RKO (cell line): ENCODE measurements at regions not wholly inside any gene's neighbourhood (a gene's known extent, or its start where the extent isn't known, plus 50 kb on each side); places are given as distances from the start of the nearest gene placed in this dataset.

Source experiments
- DNase-seq: peaks from one replicate; pipeline ENCODE4 v3.0.0-alpha.2; 2016; ENCODE audit warnings: low spot score

- DNase-seq, result no peak
These were observed 316.7 kb upstream of the TBL1XR1 start for GRCh38 chr3:177513815-177514610.

- no peak for DNase-seq
These were observed 317.6 kb upstream of the TBL1XR1 start for GRCh38 chr3:177514611-177515499.

GRCh38 chr3:177515786-177516157, 318.5 kb upstream of the TBL1XR1 start:
- DNase-seq, result no peak

- no peak for DNase-seq
These were observed 319.1 kb upstream of the TBL1XR1 start for GRCh38 chr3:177516158-177517011.

- DNase-seq, result no peak
These were observed 320.6 kb upstream of the TBL1XR1 start for GRCh38 chr3:177517906-177518305.

- no peak for DNase-seq
These were observed 322.3 kb upstream of the TBL1XR1 start for GRCh38 chr3:177519588-177519987.

GRCh38 chr3:177521305-177521704, 324.0 kb upstream of the TBL1XR1 start:
- DNase-seq, result no peak

DNA sequence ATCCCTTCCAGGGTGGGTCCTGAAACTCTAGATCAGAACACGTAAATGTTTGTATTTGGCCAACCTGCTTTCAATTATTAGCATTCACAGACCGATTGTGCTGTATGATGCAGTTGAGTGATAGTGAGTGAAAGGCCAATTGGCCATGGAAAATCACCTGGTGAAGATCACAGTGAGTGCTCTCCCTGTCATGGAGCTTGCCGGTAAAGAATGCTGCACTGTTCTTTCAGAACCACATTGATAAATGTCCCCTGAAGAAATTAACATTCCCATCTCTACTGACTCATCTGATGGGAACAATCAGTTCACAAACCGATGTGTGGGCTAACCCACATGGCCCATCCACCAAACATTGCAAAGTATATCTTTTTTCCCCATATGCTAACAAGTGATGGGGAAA, 324.8 kb upstream of the TBL1XR1 start:
- DNase-seq, result no peak

DNA sequence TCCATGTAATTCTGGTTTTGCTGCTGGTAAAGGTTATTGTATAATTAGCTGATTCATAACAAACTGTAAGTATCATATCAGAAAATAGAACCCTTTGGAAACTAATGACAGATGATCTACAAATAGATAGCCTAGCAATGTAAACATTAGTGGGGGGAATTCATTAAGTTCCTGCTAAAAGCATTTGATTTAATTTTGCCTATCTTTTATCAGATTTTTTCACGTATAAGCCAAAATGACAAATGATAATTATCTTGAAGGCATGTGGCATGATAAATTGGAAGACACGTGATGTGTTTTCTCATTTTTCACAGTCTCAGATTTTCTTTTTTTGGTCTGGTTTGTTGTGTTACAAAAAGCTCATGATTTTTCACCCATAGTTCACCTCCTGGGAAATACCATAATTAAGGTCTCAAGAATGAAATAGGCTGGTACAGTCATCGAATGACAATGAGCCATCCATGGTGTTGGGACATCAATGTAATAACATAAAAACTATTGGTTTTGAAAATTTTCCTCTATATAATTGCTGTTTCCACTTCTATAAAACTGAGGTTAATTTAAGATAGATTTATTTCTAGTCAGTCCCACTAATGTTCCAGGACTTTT, 325.9 kb upstream of the TBL1XR1 start:
- DNase-seq, result no peak

- DNase-seq, result no peak
These were observed 326.7 kb upstream of the TBL1XR1 start for GRCh38 chr3:177523872-177524438.

DNA sequence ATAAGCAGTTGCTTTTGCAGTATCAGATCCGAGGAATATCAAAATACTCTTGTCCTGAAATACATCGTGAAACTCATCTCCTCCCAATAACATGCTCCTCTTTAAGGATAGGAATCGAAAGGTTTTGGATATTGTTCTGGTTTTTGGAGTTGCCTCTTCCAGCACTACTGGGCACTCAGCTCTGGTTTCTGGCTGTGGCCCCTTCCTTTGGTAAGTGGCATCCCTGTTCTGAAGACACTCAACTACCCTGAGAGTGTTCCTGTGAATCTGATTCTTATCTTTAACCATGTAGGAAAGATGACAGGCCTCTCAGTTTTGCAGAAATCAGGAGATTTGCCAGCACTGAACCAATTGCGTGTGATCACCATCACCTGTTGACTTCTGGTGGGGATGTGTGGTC, 327.5 kb upstream of the TBL1XR1 start:
- DNase-seq, result no peak

DNA sequence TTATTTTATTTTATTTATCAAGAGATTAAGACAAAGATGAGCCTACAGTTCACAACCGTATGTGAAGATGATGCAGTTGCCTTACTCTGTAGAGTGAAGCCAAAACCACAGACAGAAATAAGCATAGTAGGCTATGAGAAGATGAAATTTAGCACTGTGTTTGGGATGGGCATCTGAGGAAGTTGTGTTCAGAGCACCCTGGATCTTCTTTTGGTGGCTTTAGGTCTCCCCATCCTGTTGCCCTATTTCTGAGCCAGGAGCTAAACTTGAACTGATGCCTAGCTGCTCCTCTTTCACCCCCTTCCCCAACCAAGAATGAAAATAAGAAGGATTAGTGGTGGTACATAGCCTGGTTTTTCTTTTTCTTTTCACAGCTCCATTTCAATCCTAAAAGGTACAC, 328.1 kb upstream of the TBL1XR1 start:
- DNase-seq, result no peak

DNA sequence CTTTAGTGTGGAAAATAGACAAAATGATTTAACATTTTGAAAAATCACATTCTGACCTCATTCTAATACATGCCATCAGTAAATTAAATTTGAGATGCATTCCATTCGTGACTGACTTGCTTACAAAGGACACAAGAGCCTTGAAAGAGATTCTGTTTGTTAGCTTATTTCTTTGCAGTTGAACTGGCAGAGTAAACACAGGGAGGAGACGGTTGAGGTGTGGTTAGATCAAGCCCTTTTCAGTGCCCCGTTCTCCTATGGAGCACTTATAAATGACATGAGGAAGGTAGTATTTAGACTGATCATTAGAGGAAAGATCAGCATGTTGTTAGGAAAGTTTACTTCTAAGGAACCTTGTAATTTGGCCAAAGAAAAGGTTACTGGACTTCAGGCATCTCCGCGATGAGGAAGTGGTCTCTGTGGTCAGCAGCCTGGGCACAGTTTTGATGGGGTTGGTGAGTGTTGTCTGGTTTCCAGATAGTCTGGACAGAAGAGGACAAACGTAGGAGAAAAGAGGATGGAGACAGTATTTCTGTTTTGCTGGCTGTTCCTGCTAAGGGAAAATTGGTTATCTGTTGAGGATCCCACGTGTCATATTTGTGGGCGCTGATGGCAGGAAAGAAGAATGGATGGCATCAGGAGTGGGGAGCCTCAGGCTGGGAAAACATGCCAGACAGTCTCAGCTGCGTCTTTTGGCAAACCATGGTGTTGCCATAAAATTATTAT, 328.9 kb upstream of the TBL1XR1 start:
- DNase-seq, result no peak

GRCh38 chr3:177527182-177527581, 329.9 kb upstream of the TBL1XR1 start:
- no peak for DNase-seq

DNA sequence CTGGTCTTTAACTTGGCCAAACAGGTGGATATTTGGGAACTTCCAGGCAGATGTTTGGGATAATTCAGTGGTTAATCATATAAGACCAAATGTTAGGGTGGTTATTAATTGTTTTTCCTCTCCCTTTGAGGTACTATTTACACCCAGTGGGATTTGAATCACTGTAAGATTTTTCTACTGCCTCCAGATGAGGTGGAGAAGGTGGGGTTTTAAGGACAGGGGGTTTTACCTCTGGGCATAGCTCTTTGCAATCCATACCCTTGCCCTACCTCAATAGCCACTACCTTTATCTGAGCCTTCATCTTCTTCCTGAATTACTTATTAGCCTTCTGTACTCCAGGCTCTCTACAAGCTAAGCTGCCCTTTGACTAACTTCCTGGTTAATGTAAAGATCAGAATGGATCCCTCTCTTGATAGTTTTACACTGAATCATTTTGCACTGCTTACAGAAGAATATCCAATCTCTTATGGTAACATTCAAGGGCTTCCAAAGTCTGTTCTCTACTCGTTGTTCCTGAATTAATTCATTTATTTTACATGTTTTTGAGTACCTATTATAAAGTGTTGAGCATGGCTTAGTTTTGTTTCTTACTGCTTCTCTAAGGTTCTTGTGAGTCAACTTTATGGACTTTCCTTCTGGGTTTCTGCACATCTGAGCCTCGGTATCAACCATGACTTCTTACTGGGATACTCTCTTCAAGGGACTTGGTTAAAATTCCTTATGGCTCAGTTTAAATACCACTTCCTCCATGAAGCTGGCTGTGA, 331.2 kb upstream of the TBL1XR1 start:
- no peak for DNase-seq

- DNase-seq, result no peak
These were observed 331.8 kb upstream of the TBL1XR1 start for GRCh38 chr3:177529071-177529550.

DNA sequence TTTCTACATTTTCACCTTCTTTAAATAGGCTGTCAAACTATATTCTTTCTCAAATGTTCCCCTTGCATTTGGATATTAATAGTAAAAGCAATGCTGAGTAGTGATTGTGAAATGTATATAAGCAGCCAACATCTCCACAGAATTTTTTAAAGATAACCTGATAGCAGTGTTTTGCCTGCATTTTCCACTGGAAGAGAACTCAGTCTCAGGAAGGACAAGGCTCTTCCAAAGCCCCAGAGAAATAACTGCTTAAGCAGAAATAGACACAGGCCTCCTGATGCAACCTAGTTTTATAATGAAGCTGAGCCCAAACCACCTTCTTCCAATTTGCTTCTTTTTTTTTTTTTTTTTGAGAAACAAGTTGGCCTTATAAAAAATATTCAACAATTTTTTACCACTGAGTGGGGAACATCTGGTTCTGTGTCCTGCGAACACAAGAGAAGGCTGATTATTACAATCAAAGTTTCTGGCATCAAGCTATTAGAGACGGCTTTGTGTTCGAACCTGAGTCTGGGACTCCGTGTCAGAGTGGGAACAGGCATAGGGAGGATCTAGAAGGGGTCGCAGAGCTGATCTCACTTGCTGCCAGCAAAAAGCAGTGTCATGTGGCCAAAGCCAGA, 332.5 kb upstream of the TBL1XR1 start:
- DNase-seq, result no peak

- no peak for DNase-seq
These were observed 333.6 kb upstream of the TBL1XR1 start for GRCh38 chr3:177530908-177531307.

DNA sequence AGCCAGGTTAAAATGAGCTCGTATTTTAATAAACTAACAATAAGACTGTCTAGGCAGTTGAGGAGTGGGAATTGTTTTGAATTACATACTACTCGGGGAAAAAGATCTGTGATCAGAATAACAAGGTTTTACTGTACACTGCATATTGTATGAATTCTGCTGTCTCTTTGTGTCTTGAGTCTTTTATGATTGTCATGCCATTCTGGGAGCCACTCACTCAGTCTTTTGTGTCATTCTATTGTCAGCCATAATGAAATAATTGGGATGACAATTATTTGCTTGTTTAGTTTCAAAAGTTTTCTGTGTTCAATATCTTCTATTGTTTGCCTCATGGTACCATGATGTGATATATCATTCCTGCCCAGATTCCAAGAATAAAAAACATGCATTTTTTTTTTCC, 339.6 kb upstream of the TBL1XR1 start:
- no peak for DNase-seq

DNA sequence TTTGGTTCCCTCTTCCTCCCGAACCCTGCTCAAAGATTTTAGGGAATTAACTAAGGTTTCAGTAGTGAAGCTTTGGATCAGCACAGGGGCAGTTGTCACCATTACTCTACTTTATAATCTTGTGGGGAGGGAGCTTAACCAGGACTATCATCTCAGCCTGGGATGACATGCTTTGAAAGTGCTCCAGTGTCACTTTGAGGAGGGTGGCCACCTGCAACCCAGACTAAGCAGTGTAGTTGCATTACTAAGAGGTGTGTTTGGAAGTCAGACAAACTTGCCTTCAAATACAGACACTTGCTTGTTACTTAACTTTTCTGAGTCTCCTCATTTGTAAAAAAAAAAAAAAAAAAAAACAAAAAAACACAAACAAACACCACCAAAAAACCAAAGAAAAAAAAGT, 340.3 kb upstream of the TBL1XR1 start:
- DNase-seq, result no peak
